Suprapubic skin (tissue), 3 donors: ENCODE measurements at regions not wholly inside any gene's neighbourhood (a gene's known extent, or its start where the extent isn't known, plus 50 kb on each side); places are given as distances from the start of the nearest gene placed in this dataset.

Source experiments
- CTCF ChIP-seq, 2 donors: fragments of 200-600 bp in 1 of 2; fragments of 450-650 bp in 1 of 2; sonication (generic) in 1 of 2; IDR thresholded peaks; one replicate each; pipeline ENCODE4 v1.5.1; 2016 to 2019; ENCODE audit warnings: antibody characterized with exemption in 2 of 2, mild to moderate bottlenecking in 1 of 2, moderate library complexity in 1 of 2
- EP300 ChIP-seq: sonication (generic); formaldehyde crosslinking; IDR thresholded peaks from one replicate; pipeline ENCODE4 v1.6.1; 2017; ENCODE audit warnings: antibody characterized with exemption
- POLR2A ChIP-seq, 2 donors: fragments of 450-650 bp; IDR thresholded peaks; one replicate each; pipeline ENCODE4 v1.6.1; 2017; ENCODE audit warnings: antibody characterized with exemption in 2 of 2, mild to moderate bottlenecking in 2 of 2, moderate library complexity in 2 of 2

- TF ChIP-seq CTCF (IDR thresholded peaks at IDR 0.05): no peak
- TF ChIP-seq POLR2A (IDR thresholded peaks at IDR 0.05): no peak
- no peak for TF ChIP-seq EP300
Observed at GRCh38 chr13:89862691-89863036, 1484.8 kb upstream of the MIR17HG start.
